Glutamatergic neuron (in vitro differentiated cells): ENCODE measurements at regions not wholly inside any gene's neighbourhood (a gene's known extent, or its start where the extent isn't known, plus 50 kb on each side); places are given as distances from the start of the nearest gene placed in this dataset.

Experiments used
- DNase-seq: peaks from one replicate; pipeline ENCODE4 v3.0.0; 2022
- H3K27ac Mint-ChIP-seq: one replicate; pipeline ENCODE4 v1.8.0; 2020; ENCODE audit warnings: mild to moderate bottlenecking, mixed read lengths, inconsistent platforms; ENCODE audit not compliant: unreplicated experiment
- H3K27me3 Mint-ChIP-seq: one replicate; pipeline ENCODE4 v1.8.0; 2020; ENCODE audit warnings: mild to moderate bottlenecking, moderate library complexity, mixed read lengths, inconsistent platforms; ENCODE audit not compliant: unreplicated experiment
- H3K36me3 Mint-ChIP-seq: one replicate; pipeline ENCODE4 v1.8.0; 2020; ENCODE audit warnings: mild to moderate bottlenecking, mixed read lengths, inconsistent platforms; ENCODE audit not compliant: unreplicated experiment
- H3K4me1 Mint-ChIP-seq: one replicate; pipeline ENCODE4 v1.8.0; 2020; ENCODE audit warnings: mild to moderate bottlenecking, low read depth, mixed read lengths, inconsistent platforms; ENCODE audit not compliant: unreplicated experiment
- H3K4me3 Mint-ChIP-seq: one replicate; pipeline ENCODE4 v1.8.0; 2020; ENCODE audit warnings: mild to moderate bottlenecking, mixed read lengths, inconsistent platforms; ENCODE audit not compliant: unreplicated experiment
- H3K9me3 Mint-ChIP-seq: one replicate; pipeline ENCODE4 v1.8.0; 2020; ENCODE audit warnings: mild to moderate bottlenecking, moderate library complexity, mixed read lengths, inconsistent platforms; ENCODE audit not compliant: unreplicated experiment
- CTCF ChIP-seq: fragments of 200-600 bp; sonication (generic); IDR thresholded peaks from one replicate; pipeline ENCODE4 v1.5.0; 2021; ENCODE audit not compliant: partially characterized antibody, unreplicated experiment

- H3K4me1 Mint-ChIP-seq: no peaks in the 10 kb centered on the region
- no peaks in the 10 kb centered on the region for H3K9me3 Mint-ChIP-seq
- no peak overlapping the region for H3K27ac Mint-ChIP-seq
- no peak for DNase-seq
- no peaks in the 10 kb centered on the region for H3K36me3 Mint-ChIP-seq
- TF ChIP-seq CTCF: no peak
- no peak overlapping the region for H3K4me3 Mint-ChIP-seq
- H3K27me3 Mint-ChIP-seq: peaks cover 2% of the 10 kb centered on the region
These were observed 569.5 kb downstream of the PSAT1 start for GRCh38 chr9:78866207-78867132.

GRCh38 chr9:78871086-78871451 lies 574.1 kb downstream of the PSAT1 start:
- no peak overlapping the region for H3K4me3 Mint-ChIP-seq
- peaks cover 1% of the 10 kb centered on the region for H3K9me3 Mint-ChIP-seq
- no peaks in the 10 kb centered on the region for H3K27me3 Mint-ChIP-seq
- H3K4me1 Mint-ChIP-seq: no peaks in the 10 kb centered on the region
- no peak for DNase-seq
- H3K36me3 Mint-ChIP-seq: no peaks in the 10 kb centered on the region
- TF ChIP-seq CTCF: no peak
- H3K27ac Mint-ChIP-seq: no peak overlapping the region

DNA sequence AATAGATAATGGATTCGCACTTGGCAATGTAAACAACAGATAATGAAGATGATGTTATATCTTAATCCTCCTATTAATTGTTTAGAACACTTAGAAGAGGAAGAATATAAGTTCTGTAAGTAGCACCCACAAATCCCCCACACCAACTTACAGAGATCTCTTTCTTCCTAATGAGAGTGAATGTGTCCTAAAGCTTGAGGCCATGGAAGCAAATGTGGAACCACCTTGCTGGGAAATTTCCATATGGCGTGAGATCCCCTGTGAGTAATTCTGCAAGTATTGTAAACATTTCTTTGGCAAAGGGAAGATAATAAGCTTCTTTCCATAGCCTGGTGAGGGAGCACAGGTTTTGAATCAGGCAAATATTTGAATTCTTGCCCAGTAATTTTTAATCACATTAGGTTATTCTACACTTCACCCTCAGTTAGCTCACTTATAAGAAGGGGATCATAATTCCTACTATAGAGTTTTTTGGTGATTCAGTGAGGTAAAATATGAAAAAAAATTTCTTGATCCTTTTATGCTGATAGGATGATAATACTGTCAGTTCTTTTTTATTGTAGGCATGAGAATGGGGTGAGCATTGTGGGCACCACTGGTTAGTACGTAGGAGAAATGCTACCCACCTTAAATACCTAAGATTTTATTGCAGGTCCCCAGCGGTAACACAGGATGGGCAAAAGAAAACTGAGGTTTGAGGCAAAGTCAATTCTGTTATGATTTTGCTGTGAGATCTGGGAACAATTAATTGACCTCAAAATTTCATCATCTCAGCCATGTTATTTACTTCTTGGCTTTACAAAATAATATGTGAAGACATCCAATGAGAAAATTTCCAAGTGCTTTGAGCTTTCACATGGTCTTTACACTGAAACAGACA lies 574.8 kb downstream of the PSAT1 start:
- Mint-ChIP-seq H3K27me3 (no peaks in the 10 kb centered on the region), H3K4me1 (no peaks in the 10 kb centered on the region), H3K27ac (no peak overlapping the region), H3K36me3 (no peaks in the 10 kb centered on the region), H3K4me3 (no peak overlapping the region), H3K9me3 (peaks cover 1% of the 10 kb centered on the region)
- no peak for TF ChIP-seq CTCF
- DNase-seq: no peak

GRCh38 chr9:78874061-78874460 lies 577.1 kb downstream of the PSAT1 start:
- Mint-ChIP-seq H3K4me3 (no peak overlapping the region), H3K9me3 (peaks cover 1% of the 10 kb centered on the region), H3K27ac (no peak overlapping the region), H3K4me1 (no peaks in the 10 kb centered on the region), H3K27me3 (no peaks in the 10 kb centered on the region), H3K36me3 (no peaks in the 10 kb centered on the region)
- DNase-seq: no peak
- TF ChIP-seq CTCF: no peak
